T-helper 2 cell treated with Interferon-gamma antibody and Interleukin-4, amounts not matched to agents 100 ng/mL and 5 ng/mL, for 36 hours (primary cell): ENCODE measurements at regions not wholly inside any gene's neighbourhood (a gene's known extent, or its start where the extent isn't known, plus 50 kb on each side); places are given as distances from the start of the nearest gene placed in this dataset.

Source experiments
- intact Hi-C: fragments of 100-400 bp; cut with micrococcal nuclease; formaldehyde crosslinking; loops from one replicate; pipeline ENCODE4 v1.15.1; 2023

DNA sequence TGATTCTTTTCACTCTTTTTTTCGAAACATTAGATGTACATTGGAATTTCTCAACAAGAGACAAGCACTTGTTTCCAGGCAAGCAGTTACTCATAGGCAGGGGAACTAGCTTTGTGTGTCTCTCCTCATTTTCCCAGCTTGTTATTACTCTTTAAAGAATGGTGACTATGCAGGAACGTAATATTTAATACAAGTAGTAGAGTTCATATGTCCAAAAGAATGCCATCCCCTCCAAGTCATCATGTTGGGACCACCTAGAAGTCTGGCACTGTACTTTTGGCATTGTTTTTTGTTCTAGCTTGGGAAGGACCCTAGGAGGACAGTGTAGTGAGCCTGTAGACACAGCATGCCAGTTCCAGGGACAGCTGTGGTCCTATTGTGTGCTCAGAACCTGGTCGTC, 650.7 kb downstream of the INHBA start:
- intact Hi-C loops, result no loop called here

DNA sequence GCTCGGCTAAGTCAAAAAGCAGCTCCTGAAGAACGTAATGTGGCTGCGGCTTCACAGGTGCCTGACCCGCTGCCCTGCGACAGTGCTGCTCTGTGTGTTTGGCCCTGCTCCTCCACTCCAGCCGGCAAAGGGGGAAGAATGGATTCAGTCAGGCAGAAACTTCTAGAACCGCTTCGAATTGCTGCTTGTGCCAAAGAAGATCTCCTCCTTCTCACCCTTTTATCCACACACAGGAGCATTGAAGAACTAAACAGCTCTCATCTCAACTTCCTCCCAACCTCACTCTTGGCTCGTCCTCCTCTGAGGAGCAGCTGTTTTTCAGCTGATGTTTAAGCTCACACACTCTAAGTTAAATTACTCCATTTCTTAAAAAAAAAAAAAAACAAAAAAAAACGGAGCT, 651.4 kb downstream of the INHBA start:
- intact Hi-C loops, result no loop called here

DNA sequence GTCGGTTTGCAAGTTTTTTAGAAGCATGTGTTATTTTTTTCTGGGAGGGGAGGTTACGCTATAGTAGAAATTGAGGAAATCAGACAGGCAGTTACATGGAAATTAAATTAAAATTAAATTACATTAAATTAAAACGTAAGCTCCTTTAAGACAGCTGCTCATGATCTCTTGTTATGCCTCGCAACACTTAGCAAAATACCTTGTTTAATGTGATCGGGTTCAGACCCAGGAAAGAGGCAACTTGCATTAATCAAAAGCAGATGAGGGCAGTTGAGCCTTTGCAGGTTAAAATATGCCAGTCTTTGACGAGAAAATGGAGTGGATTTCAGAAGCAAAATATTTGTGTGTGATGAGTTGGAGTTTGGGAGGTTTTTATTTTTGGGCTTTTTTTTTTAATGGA, 651.8 kb downstream of the INHBA start:
- intact Hi-C loops, result no loop called here

DNA sequence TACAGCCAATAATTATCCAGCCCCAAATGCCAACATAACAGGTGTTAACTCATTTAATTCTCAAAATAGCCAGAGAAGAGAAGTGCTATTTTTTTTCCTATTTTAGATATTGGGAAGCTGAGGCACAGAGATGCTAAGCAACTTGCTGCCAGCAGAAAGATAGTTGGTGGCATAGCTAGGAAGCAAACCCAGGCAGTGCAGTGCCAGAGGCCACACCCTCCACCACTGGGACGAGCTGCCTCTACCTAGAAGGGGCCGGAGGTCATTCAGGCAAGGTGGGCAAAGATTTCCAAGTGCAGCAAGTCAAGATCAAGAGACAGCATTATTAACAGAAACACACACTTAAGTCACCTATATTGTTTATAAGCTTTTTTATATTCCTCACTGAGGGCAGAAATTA, 654.1 kb downstream of the INHBA start:
- intact Hi-C loops, result no loop called here

DNA sequence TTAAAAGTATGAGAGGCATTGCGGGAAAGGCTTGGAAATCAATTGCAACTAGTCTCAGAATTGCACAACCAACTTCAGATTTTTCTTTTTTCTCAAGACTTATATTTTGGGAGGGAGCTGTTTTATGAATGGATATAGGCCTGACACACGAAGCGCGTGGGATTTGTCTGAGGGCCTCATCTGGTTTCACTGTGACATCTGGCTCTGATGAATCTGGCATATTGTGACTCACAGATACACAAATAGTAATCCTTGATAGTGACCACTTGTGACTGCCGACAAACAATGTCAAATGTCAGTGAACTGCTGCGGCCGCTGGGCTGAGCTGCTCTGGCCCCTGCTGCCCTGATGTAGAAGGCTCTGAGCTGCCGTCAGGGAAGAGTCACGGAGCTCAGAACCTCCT, 655.1 kb downstream of the INHBA start:
- intact Hi-C loops, result no loop called here

DNA sequence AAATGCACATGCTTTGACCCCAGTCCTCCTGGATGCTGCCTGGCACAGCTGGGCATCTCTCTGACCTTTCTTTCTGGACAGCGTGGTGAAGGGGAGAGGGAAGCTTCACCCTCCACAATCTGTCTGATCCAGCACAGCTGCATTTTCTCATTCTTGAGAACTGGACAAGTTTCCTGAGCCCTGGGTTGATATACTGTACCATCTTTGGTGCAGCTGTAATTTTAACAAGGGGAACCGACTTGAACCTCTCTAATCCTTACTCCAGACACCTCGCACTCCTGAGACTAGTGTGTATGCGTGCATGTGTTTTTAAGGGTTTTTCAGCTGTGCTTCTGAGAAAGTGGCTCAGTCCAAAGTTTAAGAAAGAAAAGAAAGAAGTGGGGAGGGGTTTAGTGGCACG, 655.7 kb downstream of the INHBA start:
- intact Hi-C loops, result no loop called here

DNA sequence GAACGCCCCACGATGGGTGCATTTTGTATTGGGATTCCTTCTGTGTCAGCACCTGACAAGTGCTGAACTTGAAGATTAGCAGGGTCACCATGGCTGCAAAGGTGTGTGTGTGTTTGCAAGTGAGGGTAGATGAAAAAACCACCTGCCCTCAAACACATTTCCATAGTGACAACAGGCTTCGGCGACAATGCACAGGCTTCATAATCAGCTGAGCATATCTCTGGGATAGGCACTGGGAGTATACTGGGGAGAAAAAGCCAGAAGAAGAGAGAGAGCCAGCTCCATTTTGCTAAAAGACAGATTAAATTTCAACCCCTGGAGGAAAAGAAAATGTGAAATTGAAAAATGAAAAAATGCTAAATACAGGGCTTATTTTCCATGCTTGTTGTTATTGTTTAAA, 656.1 kb downstream of the INHBA start:
- intact Hi-C loops, result no loop called here

DNA sequence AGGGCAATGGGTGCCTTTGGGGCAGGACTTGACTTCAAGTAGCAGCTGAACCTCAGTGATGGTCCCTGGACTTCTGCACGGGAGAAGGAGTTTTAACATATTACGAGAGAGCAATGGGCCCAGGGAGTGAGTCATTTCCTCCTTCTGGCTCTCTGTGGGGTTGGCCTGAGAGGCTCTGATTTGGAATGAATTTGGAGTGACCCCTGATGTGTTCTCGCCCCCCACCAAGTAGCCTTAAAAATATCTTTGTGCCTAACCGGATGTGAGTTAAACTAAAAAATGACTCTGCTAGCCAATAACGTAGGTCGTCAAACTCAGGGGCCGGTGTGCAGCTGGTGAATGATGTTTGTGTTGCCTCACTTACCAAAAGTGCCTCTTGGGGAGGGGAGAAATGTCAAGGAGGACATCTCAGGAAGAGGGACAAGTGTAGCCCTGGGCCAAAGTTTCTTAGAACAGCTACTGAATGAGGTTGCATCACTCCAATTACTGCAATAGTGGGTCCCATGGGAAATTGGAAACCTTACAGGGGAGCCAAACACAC, 656.6 kb downstream of the INHBA start:
- intact Hi-C loops, result no loop called here

DNA sequence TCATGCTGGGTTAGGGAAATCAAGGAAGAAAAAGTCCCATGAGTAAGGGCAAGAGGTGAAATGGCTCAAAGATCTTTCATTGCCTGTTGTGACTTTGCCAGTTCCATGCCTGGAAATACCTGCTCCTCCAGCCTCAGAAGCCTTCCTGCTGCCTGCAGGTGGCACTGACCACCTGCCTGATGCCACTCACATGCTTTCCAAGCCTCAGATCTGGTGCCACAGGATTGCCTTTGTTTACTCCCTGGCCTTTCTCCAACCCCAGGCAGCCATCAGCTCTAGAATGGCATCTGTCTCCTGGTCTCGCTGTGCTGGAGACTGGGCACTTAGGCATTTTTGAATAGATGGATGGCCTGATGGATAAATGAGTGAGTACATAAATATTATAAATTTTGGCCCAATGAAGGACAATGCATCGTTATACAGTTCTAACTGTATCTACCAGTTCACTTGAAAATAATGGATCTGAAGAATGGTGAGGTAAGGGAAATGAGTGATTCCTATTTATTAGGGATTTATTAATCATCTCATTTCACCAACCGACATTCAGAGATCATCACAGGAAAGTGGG, 657.2 kb downstream of the INHBA start:
- intact Hi-C loops, result no loop called here

DNA sequence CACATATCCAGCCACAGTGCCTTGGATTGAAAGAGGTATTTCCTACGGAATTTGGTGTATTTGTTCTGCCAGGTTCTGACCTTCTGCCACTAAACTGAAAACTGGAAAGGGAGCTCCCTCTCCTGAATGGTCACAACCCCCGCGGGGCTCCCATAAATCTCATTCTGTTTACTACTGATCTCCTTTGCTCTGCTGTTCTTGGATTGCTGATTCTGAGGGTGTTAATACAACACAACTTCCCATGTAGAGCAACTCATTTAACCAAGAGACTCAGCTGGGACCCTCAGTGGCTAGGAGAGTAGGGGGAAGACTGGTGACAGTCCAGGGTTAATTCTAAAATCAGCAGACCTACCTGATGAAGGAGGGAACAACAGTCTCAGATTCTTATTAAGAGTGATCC, 662.9 kb downstream of the INHBA start:
- intact Hi-C loops, result no loop called here

DNA sequence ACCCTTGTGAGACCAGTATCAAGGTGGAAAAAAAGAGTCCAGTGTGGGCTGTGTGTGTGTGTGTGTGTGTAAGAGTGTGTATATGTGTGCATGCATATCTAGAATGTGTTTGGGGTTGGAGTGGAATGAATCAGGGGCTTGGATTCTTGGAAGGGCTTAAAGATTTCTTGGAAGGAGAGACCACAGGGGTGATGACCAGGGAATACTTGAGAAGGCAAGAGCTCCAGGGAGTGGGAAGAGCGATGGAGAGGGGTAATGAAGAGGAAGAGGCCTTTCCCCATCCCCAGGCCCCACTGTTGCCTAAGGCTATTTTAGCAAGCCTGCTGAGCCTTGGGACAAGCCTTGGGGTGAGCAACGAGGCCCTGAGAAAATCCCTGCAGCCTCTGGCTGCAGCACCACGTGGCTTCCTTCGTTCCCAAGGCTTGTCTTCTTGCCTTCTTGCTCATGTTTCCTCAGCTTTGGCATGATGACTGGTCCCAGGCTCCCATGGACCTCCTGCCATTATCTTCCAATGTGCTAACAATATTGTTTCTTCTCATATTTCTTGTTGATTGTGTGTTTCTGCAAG, 663.4 kb downstream of the INHBA start:
- intact Hi-C loops, result no loop called here

DNA sequence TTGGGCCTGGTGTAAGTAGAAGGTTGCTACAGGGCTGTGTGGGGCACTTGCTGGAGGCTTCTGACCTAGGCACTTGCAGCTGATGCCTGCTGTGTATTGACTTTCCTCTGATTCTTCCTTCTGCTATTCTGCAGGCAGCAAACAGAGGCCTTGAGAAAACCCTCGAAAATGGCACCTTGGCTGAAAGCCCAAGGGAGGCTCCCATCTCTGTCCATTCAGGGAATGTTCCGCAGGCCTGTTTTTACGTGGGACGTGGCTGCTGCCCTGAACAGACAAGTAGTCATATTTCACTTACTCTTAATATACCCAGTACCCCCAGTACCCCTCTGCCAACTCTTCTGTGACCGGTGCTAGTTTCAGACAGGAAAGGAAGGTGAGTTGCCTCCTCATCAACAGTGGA, 664.7 kb downstream of the INHBA start:
- intact Hi-C loops, result no loop called here

DNA sequence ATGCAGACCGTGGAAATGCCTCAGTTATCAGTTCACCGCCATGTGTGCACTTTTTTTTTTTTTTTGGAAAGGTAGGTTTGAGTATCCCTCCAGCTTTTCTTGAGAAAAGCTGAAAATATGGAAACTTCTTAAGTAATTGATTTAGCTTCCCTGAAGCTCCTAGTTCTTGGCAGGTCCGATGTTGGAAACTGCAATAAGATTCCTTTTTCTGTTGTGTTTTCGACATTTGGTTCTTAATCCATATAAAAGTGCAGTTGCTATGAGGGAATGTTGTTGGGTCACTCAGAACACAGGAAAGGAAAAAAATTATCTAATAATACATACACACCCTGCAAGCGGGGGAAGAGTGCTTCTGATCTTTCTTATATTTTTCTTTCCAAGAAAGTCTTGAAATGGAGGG, 665.2 kb downstream of the INHBA start:
- intact Hi-C loops, result no loop called here

DNA sequence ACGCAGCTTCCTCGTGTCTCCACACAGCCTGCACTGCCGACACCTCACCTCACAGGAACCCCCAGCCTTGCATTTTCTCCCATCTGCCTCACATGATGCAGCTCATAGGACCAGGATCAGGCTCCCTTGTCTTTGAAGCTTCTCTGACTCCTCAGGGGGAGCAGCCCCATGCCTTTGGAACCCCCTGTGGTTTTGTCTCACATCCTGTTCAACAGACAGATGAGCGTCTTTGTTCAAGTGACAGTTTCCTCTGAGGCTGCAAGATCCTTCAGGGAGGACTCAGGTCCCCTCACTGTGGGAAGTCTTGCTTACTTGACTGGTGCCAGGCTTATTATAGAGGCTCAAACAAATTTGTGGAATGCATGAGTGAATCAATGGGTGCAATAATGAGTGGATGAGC, 667.1 kb downstream of the INHBA start:
- intact Hi-C loops, result no loop called here

DNA sequence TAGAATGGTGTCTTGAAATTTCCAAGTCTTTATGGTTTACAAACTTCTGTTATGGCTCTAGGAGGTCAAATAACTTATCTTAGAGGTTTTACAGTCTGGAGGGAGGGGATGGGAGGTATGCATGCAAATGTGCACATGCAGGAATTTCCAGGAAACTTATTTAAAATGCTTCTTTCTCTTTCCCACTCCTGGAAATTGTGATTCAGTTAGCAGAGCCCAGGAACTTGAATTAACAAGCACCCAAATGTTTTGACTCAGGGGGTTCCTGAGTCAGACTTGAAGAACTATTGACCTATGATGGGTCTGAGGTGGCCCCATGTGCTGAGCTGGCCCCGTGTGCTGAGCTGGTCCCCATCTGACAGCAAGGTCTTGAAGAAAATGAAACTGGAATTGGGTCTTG, 669.4 kb downstream of the INHBA start:
- intact Hi-C loops, result no loop called here

DNA sequence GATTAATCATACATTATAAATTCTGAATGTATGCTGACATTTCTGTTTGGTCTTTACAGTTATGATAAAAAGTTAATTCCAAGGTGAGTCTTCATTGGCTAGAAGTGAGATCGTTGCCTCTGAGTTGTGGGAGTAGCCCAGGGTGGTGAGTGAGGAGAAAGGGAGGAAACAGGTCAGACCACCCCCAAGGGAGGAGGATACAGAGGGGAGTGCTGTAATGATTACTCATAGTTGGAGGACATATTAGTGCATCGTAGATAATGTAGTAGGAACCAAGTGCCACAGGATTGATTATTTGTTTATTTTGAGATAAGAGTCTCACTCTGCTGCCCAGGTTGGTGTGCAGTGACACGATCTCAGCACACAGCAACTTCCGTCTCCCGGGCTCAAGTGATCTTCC, 672.2 kb downstream of the INHBA start:
- intact Hi-C loops, result no loop called here

DNA sequence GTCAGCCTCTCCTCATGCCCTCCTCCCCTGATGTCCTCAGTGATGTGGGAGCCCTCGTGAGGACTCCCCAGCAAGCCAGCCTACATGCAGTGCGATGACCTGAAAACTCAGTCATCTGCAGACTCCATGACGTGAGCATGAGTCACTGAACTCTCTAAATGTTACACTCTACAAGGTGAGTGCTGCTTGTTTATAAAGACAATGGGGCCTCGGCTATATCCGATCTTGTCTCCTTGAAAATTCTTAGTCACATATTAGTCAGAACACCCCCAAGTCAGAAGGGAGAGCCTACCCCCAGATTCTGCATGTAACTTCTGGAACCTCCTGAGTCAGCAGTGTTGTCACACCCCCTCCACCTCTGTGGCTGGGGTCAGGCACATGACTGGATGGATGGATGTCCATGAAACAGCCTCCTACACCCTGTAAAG, 673.8 kb downstream of the INHBA start:
- intact Hi-C loops, result no loop called here

DNA sequence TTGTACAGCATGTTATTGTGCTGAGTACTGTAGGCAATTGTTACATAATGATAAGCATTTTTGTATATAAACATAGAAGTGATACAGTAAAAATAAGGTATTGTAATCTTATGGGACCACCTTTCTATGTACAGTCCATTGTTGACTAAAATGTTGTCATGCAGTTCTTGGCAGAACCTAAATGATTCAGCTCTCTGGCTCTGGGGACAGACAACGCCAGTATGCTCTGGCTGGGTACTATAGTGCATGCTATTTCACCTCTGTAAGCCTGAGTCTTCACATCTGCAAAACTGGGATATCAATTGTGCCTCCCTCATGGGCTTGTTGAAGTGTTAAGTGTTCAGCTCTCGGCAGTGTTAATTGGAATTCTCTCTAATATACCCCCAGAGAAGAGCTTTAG, 674.3 kb downstream of the INHBA start:
- intact Hi-C loops, result no loop called here

DNA sequence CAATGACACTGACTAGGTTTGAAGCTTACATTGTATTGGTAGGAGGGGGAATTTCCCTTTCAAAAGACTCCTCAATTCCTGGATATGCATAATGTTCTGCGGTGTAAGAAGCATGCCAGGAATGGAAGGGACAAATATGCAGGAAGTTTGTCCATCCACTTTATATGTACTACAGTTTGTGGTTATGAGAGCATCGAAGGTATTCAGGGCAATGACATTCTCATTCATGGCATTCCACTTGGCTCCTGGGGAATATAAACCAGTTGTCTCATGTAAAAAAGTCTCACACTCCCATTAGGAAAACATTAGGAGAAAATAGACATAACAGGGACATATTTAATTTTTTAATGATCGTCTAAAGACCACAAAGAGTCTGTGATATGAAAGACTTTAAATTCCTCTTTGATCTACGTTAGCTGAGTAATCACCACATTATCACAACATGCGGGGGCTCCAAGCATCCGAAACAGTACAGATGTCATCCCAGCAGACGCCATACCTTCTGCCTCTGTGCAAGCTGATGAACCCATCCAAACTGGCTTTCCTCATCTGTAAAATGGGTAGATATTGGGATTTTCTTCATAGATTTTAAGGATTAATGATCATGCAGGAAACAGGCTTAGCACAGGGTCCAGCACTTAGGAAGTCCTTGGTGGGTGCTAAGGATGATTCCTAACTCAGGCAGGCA, 675.3 kb downstream of the INHBA start:
- intact Hi-C loops, result no loop called here

DNA sequence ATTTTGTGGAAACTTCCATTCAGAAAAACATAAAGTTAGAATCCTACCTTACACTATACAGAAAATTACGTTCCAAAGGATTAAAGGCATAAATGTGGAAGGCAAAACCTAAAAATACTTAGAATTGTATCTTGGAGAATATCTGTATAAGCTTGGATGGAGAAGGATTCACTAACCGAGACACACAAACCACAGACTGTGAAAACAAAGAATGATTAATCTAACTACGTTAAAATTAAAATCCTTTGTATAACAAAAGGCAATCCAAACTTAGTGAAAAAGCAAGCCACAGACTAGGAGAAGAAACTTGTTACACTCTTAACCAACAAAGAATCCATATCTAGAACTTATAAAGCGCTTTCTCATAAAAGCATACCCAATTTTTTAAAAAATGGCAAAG, 678.8 kb downstream of the INHBA start:
- intact Hi-C loops, result no loop called here

DNA sequence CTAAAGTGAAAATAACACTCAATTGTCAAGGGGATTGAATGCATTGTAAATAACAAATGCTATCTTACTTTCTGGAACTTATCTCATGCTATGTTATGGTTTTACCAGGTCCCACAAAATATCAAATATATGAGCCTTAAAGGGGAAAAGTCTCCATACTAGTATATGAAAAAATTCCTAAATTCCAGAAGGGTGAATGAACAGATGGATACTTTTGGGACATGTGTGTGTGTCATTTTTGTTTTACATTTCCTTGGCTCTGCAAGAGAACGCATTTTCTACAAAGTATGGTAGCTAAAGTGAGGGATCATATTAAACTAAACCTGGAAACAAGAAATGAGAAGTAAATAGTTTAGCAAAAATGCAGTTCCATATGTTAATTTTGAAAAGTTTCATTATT, 682.8 kb downstream of the INHBA start:
- intact Hi-C loops, result no loop called here

DNA sequence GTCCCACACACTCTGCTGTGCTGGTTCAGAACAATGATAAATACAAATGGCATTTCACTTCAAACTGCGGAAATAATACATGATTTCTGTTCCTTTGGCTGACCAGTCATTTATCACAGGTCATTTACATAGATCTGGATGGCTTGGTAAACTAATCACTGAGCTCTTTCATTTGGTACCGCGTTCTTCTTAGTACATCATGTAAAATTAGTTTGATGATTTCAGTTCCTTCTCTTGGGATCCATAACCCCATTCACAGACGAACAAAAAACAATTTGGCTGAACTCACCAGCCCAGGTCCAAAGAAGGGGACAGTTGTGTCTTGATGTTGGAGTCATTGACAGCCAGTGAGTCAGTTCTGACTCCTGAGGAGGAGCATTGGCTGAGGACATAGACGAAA, 689.8 kb downstream of the INHBA start:
- intact Hi-C loops, result no loop called here

DNA sequence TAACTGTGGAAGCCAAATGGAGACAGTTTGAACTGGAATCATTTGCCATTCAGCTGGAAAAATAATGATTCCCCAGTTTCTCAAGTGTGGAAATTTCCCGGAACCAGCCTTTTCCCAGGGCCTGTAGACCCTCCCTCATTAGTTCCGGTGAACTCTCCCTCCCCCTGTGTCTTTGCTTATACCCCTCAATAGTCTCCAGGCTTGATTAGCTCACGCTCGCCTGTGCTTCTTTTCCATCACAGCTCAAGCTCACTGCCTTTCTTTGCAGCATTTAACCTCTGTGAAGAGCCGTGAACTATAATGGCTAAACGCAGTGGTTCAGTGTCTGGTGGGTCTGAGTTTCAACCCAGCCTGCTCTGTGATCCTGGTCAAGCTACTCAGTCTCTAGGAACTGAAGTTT, 690.8 kb downstream of the INHBA start:
- intact Hi-C loops, result no loop called here
